ENCODE measurements at regions not wholly inside any gene's neighbourhood (a gene's known extent, or its start where the extent isn't known, plus 50 kb on each side); places are given as distances from the start of the nearest gene placed in this dataset.

DNA sequence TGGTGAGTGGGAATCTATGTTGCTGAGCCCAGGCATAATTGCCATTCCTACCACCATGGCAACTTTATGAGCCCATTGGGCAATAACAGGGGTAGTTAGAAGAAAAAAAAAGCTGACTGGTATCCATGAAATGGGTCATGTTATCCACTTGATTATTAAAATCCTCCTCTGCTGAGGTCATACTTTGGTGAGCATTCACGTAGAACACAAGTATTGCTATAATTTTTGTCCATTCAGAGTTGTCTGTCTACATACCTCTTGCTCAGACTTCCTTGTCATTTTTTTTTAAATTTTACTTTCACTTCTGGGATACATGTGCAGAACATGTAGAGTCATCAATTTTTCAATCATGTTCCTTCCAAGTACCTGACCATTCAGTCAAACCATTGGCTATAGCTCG is 780.8 kb upstream of the ARRDC3 start:
- no peaks in the 10 kb centered on the region for H3K27me3 ChIP-seq (ENCODE audit: insufficient read depth, low read length)
- WGBS (ENCODE audit: extremely low coverage, insufficient coverage, insufficient read length), result no CpG with 5 or more reads among the region's 2 CpGs
- H3K9me3 ChIP-seq (ENCODE audit: insufficient read depth, low read depth, low read length), result no peaks in the 10 kb centered on the region
- no peak overlapping the region for H3K27ac ChIP-seq (ENCODE audit: low read depth, low read length)
- no peaks in the 10 kb centered on the region for H3K4me1 ChIP-seq (ENCODE audit: control insufficient read depth in 1 of 2, insufficient read depth in 2 of 2, low read length in 2 of 2)
- H2AFZ ChIP-seq (ENCODE audit: insufficient read depth, low read length, poor library complexity), result no peak overlapping the region
- no peak overlapping the region for H3K4me2 ChIP-seq (ENCODE audit: low read length)
- H3K79me2 ChIP-seq (ENCODE audit: control insufficient read depth, insufficient read depth, low read length, poor library complexity), result no peaks in the 10 kb centered on the region
- H4K8ac ChIP-seq (ENCODE audit: low read depth, low read length), result no peak overlapping the region
- no peak overlapping the region for H4K12ac ChIP-seq (ENCODE audit: low read depth, low read length)
- H3K9ac ChIP-seq (ENCODE audit: low read length), result no peak overlapping the region
- H3K18ac ChIP-seq (ENCODE audit: low read length), result no peak overlapping the region
- no peak overlapping the region for H2BK12ac ChIP-seq (ENCODE audit: low read length)
- H3K4ac ChIP-seq (ENCODE audit: low read depth, low read length), result no peak overlapping the region
- no peaks in the 10 kb centered on the region for H3K79me1 ChIP-seq (ENCODE audit: low read length)
- DNase-seq, result peak in 1 of 2 donors; percentile 6
- no peak overlapping the region for H2AK5ac ChIP-seq (ENCODE audit: low read length)
- H3K23ac ChIP-seq (ENCODE audit: low read length), result no peak overlapping the region
- H4K91ac ChIP-seq (ENCODE audit: low read depth, low read length), result no peak overlapping the region
- H3K4me3 ChIP-seq (ENCODE audit: low read depth, low read length), result no peak overlapping the region
- H2BK5ac ChIP-seq (ENCODE audit: low read depth, low read length, poor library complexity), result no peak overlapping the region
- H3K36me3 ChIP-seq (ENCODE audit: control insufficient read depth in 1 of 2, insufficient read depth in 2 of 2, low read length in 2 of 2), result no peaks in the 10 kb centered on the region
- no peak overlapping the region for H3K14ac ChIP-seq (ENCODE audit: low read length)
- H2BK120ac ChIP-seq (ENCODE audit: insufficient read depth, low read length, poor library complexity), result no peak overlapping the region

DNA sequence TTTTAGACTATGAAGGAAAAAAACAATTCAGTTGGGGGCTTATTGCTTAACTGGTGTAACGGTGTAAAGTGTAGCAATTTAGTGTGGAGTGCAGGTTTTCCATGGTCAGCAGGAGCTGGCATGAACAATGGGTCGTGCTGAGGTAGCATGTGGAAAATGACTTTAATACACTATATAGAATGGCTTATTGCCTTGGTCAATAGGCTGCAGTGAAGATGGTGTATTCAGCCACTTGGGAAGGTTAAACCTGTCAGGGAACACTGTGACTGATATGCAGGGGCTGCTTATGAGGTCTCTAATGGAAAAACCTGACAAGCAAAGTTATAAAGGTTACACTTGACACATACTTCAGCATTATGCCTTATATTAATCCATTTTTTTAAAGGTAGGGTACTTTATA is 764.7 kb upstream of the ARRDC3 start:
- H2BK12ac ChIP-seq (ENCODE audit: low read length), result no peak overlapping the region
- H4K12ac ChIP-seq (ENCODE audit: low read depth, low read length), result no peak overlapping the region
- H3K18ac ChIP-seq (ENCODE audit: low read length), result no peak overlapping the region
- H4K8ac ChIP-seq (ENCODE audit: low read depth, low read length), result no peak overlapping the region
- no peak overlapping the region for H3K4ac ChIP-seq (ENCODE audit: low read depth, low read length)
- no peak overlapping the region for H3K4me2 ChIP-seq (ENCODE audit: low read length)
- H3K9ac ChIP-seq (ENCODE audit: low read length), result no peak overlapping the region
- no peak for DNase-seq
- no peak overlapping the region for H2AFZ ChIP-seq (ENCODE audit: insufficient read depth, low read length, poor library complexity)
- no peaks in the 10 kb centered on the region for H3K79me1 ChIP-seq (ENCODE audit: low read length)
- H3K4me3 ChIP-seq (ENCODE audit: low read depth, low read length), result no peak overlapping the region
- H3K4me1 ChIP-seq (ENCODE audit: control insufficient read depth in 1 of 2, insufficient read depth in 2 of 2, low read length in 2 of 2), result no peaks in the 10 kb centered on the region
- no peak overlapping the region for H4K91ac ChIP-seq (ENCODE audit: low read depth, low read length)
- H3K27me3 ChIP-seq (ENCODE audit: insufficient read depth, low read length), result no peaks in the 10 kb centered on the region
- H2BK5ac ChIP-seq (ENCODE audit: low read depth, low read length, poor library complexity), result no peak overlapping the region
- no peak overlapping the region for H2AK5ac ChIP-seq (ENCODE audit: low read length)
- no peaks in the 10 kb centered on the region for H3K9me3 ChIP-seq (ENCODE audit: insufficient read depth, low read depth, low read length)
- H2BK120ac ChIP-seq (ENCODE audit: insufficient read depth, low read length, poor library complexity), result no peak overlapping the region
- WGBS (ENCODE audit: extremely low coverage, insufficient coverage, insufficient read length), result no CpG with 5 or more reads among the region's 2 CpGs
- H3K36me3 ChIP-seq (ENCODE audit: control insufficient read depth in 1 of 2, insufficient read depth in 2 of 2, low read length in 2 of 2), result no peaks in the 10 kb centered on the region
- H3K79me2 ChIP-seq (ENCODE audit: control insufficient read depth, insufficient read depth, low read length, poor library complexity), result no peaks in the 10 kb centered on the region
- H3K23ac ChIP-seq (ENCODE audit: low read length), result no peak overlapping the region
- no peak overlapping the region for H3K14ac ChIP-seq (ENCODE audit: low read length)
- H3K27ac ChIP-seq (ENCODE audit: low read depth, low read length), result no peak overlapping the region

- H3K27me3 ChIP-seq (ENCODE audit: insufficient read depth, low read length), result no peaks in the 10 kb centered on the region
- H4K91ac ChIP-seq (ENCODE audit: low read depth, low read length), result no peak overlapping the region
- no peaks in the 10 kb centered on the region for H3K36me3 ChIP-seq (ENCODE audit: control insufficient read depth in 1 of 2, insufficient read depth in 2 of 2, low read length in 2 of 2)
- no peaks in the 10 kb centered on the region for H3K9me3 ChIP-seq (ENCODE audit: insufficient read depth, low read depth, low read length)
- H2BK120ac ChIP-seq (ENCODE audit: insufficient read depth, low read length, poor library complexity), result no peak overlapping the region
- no peak overlapping the region for H4K8ac ChIP-seq (ENCODE audit: low read depth, low read length)
- H2AFZ ChIP-seq (ENCODE audit: insufficient read depth, low read length, poor library complexity), result no peak overlapping the region
- no CpG with 5 or more reads among the region's 3 CpGs for WGBS (ENCODE audit: extremely low coverage, insufficient coverage, insufficient read length)
- no peak overlapping the region for H4K12ac ChIP-seq (ENCODE audit: low read depth, low read length)
- H2BK12ac ChIP-seq (ENCODE audit: low read length), result no peak overlapping the region
- no peak overlapping the region for H3K4me3 ChIP-seq (ENCODE audit: low read depth, low read length)
- no peak overlapping the region for H3K9ac ChIP-seq (ENCODE audit: low read length)
- no peak overlapping the region for H3K23ac ChIP-seq (ENCODE audit: low read length)
- no peak for DNase-seq
- no peaks in the 10 kb centered on the region for H3K4me1 ChIP-seq (ENCODE audit: control insufficient read depth in 1 of 2, insufficient read depth in 2 of 2, low read length in 2 of 2)
- no peak overlapping the region for H3K27ac ChIP-seq (ENCODE audit: low read depth, low read length)
- H2BK5ac ChIP-seq (ENCODE audit: low read depth, low read length, poor library complexity), result no peak overlapping the region
- H3K18ac ChIP-seq (ENCODE audit: low read length), result no peak overlapping the region
- no peaks in the 10 kb centered on the region for H3K79me1 ChIP-seq (ENCODE audit: low read length)
- H3K14ac ChIP-seq (ENCODE audit: low read length), result no peak overlapping the region
- H3K79me2 ChIP-seq (ENCODE audit: control insufficient read depth, insufficient read depth, low read length, poor library complexity), result no peaks in the 10 kb centered on the region
- no peak overlapping the region for H3K4ac ChIP-seq (ENCODE audit: low read depth, low read length)
- no peak overlapping the region for H3K4me2 ChIP-seq (ENCODE audit: low read length)
- no peak overlapping the region for H2AK5ac ChIP-seq (ENCODE audit: low read length)
These were observed 764.1 kb upstream of the ARRDC3 start for GRCh38 chr5:92147266-92147665.

GRCh38 chr5:92145852-92146251 is 762.7 kb upstream of the ARRDC3 start:
- Histone ChIP-seq H3K4me2 (ENCODE audit: low read length) (no peak overlapping the region), H4K12ac (ENCODE audit: low read depth, low read length) (no peak overlapping the region), H2BK120ac (ENCODE audit: insufficient read depth, low read length, poor library complexity) (no peak overlapping the region), H3K18ac (ENCODE audit: low read length) (no peak overlapping the region), H3K79me1 (ENCODE audit: low read length) (no peaks in the 10 kb centered on the region), H3K4ac (ENCODE audit: low read depth, low read length) (no peak overlapping the region), H3K23ac (ENCODE audit: low read length) (no peak overlapping the region), H3K36me3 (ENCODE audit: control insufficient read depth in 1 of 2, insufficient read depth in 2 of 2, low read length in 2 of 2) (no peaks in the 10 kb centered on the region), H3K9ac (ENCODE audit: low read length) (no peak overlapping the region), H4K91ac (ENCODE audit: low read depth, low read length) (no peak overlapping the region), H2BK12ac (ENCODE audit: low read length) (no peak overlapping the region), H3K4me3 (ENCODE audit: low read depth, low read length) (no peak overlapping the region), H3K79me2 (ENCODE audit: control insufficient read depth, insufficient read depth, low read length, poor library complexity) (no peaks in the 10 kb centered on the region), H2AK5ac (ENCODE audit: low read length) (no peak overlapping the region), H2AFZ (ENCODE audit: insufficient read depth, low read length, poor library complexity) (no peak overlapping the region), H3K27me3 (ENCODE audit: insufficient read depth, low read length) (no peaks in the 10 kb centered on the region), H4K8ac (ENCODE audit: low read depth, low read length) (no peak overlapping the region), H3K27ac (ENCODE audit: low read depth, low read length) (no peak overlapping the region), H3K4me1 (ENCODE audit: control insufficient read depth in 1 of 2, insufficient read depth in 2 of 2, low read length in 2 of 2) (no peaks in the 10 kb centered on the region), H3K9me3 (ENCODE audit: insufficient read depth, low read depth, low read length) (no peaks in the 10 kb centered on the region), H2BK5ac (ENCODE audit: low read depth, low read length, poor library complexity) (no peak overlapping the region), H3K14ac (ENCODE audit: low read length) (no peak overlapping the region)
- DNase-seq, result no peak
- WGBS (ENCODE audit: extremely low coverage, insufficient coverage, insufficient read length), result no CpG with 5 or more reads among the region's 3 CpGs
